DMS 273 (cell line): ENCODE measurements at regions not wholly inside any gene's neighbourhood (a gene's known extent, or its start where the extent isn't known, plus 50 kb on each side); places are given as distances from the start of the nearest gene placed in this dataset.

Experiments used
- DNase-seq: peaks from one replicate; lab custom pipeline; 2025; ENCODE audit not compliant: unreplicated experiment; lab: John Stamatoyannopoulos, UW

DNA sequence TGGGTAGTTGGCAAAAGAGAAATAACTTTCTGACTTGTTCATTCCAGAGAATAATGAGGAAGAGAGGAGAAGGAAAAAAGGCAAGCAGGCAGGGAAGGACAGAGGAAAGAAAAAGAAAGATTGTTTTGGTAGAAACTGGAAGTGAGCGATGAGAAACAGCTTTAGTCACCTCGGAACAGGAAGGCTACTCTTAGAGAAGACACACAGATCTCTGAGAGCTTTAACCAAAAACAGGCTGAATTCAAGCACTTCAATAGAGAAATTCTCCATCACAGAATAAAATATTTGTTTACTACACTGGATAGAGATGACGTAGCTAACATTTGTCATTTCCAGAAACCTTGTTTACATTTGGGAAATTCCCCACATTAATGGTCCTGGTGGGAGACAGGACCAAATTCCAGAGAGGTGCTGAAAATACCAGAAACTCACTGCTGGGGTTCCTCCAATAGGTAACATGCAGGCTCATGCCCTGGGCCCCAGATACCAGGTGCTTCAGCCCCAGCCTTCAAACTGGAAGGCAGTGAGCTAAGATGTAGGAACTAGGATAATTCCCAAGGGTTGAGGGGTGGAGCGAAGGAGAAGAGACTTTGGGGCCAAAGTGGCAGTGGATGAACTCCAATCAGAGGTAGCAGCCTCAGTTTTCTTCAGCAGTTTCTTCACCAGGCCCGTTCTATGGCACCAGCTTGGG lies 227.7 kb upstream of the GRAMD2B start:
- no peak for DNase-seq

DNA sequence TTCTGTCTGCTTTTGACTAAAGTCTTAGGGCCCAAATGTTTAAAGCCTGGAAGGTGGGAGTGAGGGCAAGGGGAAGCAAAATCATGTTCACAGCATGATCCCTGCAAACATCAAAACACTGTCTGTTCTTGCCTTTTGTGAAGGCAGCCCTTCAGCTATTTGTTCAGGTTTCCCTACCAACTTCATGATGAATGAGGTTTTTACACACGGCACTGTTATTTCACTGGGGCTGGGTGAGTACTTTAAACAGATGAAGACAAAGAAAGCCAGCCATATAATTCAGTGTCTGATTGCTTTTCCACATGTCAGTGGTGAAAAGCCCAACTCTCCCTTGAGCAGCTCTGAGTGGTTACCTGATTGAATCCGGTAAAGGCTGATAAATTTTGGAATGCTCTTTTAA lies 224.7 kb upstream of the GRAMD2B start:
- DNase-seq: no peak

DNA sequence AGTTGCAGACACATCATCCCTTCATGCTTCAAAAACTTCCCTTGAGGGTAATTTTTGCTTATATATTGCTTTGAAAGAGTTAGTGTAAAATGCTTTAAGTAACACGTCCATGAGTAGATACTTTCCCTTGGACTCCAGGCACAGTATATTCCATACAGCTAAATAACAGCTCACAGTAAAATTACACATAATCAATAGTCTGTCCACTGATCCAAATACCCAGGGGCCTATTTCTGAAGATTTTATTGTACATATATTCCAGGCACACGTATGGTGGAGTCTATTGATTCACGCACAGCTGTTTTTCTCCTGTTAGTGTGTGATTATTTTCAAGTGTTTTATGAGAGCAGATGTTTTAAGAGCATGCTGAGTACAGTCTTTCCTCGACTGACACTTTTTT lies 223.7 kb upstream of the GRAMD2B start:
- no peak for DNase-seq

DNA sequence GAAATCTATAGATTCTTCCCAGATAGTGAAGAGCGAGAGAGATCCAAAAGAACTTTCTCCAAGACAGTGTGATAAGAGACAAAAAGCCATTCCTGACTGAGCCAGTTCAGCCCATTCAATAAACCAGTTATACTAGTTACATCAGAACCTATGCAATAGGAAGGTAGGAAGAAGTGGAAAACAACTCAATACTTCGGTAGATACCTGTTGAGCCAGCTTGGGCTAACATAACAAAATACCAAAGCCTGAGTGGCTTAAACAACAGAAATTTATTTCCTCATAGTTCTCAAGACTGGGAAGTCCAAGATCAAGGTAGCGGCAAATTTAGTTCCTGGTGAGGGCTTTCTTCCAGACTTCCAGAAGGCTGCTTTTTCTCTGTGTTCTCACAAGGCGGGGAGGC lies 214.5 kb upstream of the GRAMD2B start:
- DNase-seq: no peak

DNA sequence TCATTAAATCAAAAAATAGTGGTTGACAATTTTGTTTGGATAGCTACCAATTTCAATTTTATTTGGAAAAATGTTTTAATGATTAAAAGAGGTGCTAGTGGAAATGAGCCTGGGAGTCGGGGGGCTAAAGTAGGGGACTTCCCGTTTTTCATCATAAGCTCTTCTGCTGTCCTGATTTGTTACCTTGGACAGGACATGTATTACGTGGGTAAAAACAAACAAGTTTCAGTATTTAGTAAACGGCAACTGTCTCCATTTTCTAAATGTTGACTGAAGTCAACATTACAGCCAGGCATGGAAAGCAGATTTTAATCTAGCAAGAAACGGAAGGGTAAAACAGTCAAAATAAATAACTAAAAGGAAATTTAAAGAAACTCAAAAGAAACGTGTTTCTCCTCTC lies 212.3 kb upstream of the GRAMD2B start:
- DNase-seq: no peak

DNA sequence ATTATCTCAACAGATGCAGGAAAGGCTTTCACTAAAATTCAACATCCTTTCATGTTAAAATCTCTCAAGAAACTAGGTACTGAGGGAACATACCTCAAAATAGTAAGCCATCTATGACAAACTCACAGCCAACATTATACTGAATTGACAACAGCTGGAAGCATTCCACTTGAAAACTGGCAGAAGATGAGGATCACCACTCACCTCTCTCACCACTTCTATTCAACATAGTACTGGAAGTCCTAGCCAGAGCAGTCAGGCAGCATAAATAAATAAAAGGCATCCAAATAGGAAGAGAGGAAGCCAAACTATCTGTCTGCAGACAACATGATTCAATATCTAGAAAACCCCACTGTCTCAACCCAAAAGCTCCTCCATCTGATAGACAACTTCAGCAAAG lies 203.6 kb upstream of the GRAMD2B start:
- no peak for DNase-seq

DNA sequence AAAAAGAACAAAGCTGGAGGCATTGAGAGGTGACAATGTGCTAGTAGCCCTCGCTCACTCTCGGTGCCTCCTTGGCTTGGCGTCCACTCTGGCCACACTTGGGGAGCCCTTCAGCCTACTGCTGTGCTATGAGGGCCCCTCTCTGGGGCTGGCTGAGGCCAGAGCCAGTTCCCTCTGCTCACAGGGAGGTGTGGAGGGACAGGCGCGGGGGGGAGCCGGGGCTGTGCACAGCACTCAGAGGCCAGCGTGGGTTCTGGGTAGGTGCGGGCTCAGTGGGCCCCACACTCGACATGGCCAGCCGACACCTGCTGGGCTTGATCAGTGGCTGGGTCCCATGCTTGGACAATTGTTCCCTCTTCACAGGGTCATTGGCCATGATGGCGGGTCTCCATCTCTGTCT lies 202.5 kb upstream of the GRAMD2B start:
- DNase-seq: no peak

DNA sequence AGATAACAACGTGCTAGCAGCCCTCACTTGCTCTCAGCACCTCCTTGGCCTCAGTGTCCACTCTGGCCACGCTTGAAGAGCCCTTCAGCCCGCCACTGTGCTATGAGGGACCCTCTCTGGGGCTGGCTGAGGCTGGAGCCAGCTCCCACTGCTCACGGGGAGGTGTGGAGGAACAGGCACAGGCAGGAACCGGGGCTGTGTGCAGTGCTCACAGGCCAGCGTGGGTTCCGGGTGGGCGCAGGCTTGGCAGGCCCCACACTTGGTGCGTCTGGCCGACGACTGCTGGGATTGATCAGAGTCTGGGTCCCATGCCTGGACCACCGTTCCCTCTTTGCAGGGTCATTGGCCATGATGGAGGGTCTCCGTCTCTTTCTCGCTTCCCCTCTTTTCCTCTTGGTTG lies 194.3 kb upstream of the GRAMD2B start:
- no peak for DNase-seq

DNA sequence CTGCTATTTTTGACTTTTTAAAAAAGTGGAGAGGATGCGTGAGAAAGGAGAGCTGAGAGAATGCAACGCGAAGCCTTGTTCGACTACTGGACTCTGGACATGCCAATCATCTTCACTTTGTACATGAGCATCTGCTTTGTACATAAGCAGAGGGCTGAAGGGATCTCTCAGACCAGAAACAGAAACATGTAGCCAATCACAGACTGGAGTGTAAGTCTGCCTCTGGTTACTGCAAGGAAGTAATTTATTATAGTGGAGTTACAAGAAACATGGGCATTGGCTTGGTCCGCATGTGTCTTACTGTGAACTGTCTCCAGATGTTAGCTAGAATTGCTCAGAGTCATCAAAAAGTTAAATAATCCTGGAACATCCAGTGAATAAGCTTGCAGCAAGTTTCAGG lies 190.0 kb upstream of the GRAMD2B start:
- peak; percentile 5 for DNase-seq

DNA sequence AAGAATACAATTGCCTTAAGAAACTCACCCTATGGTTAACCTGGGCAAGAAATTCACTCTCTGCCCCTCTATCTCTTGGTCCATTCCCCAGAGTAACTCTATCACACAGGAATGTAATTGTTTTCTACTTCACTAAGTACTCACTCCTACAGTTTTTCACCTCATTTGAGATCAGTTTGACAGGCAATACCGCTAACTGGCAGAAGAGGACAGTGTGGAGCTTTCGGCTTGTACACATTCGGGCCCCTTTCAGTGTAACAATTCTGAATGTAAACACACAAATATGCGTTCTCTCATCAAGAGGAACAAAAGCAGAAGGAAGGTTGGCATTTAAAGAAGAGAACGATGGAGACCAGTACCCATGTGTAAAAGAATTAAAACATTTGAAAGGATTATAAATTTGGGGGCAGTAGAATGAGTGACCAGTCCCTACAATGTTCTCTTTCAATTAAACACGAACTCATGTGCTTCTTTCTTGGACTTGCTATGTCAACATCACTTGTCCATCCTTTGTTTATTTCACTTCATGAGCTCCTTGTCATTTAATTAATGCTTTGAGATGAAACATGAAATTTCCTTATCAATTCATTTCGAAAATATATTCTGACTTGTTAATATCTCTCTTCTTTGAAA lies 188.5 kb upstream of the GRAMD2B start:
- peak; percentile 71 for DNase-seq

DNA sequence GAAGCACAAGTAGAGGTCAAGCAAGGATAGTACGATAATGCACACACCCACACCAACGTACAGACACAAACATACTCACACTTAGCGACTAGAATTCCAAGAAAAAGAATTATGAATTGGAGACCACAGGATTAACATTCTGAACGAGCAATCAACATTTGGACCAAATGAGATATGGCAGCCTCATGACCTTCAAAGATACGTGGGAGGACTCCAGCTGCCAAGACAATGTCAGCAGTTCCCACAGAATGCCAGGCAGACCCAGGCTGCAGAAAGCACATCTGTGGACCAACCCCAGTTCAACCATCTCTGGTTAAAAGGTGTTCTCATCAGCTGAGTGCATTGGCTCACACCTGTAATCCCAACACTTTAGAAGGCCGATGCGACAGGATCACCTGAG lies 187.6 kb upstream of the GRAMD2B start:
- DNase-seq: no peak

DNA sequence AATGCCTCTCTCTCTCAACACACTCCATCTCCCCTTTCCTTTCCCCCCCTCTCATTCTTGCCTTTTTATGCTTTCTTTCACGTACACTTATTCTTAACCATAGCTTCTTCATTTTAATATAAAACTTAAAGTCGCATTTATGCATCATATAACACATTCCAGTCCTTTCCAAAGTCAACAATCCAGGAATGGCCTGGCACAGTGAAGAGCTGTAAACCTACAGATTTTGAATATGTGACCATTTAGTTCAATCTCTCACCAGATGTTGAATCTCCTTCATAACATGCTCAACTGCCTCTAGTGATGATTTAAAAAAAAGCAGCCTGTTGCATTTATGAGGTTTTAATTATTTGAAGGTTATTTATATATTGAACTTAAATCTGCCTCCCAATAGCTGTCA lies 186.2 kb upstream of the GRAMD2B start:
- DNase-seq: no peak

DNA sequence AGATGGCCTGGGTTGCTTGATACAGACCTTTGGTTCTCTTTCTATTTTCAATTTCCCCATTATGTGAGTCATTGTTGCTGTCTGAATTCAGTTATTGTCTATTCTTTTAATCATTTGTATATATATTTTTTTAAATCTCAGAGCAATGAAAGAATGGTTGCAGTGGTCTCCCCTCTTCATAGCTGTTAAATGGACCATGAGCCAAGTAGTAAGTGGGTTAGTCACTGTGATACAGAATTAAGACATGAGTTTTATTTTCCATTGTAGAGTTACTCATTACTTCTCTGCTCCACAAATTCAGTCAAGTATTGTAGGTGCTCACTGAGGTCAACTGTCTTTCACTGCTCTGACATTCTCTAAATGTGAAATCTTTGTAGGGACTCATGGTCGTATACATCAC lies 174.6 kb upstream of the GRAMD2B start:
- no peak for DNase-seq

DNA sequence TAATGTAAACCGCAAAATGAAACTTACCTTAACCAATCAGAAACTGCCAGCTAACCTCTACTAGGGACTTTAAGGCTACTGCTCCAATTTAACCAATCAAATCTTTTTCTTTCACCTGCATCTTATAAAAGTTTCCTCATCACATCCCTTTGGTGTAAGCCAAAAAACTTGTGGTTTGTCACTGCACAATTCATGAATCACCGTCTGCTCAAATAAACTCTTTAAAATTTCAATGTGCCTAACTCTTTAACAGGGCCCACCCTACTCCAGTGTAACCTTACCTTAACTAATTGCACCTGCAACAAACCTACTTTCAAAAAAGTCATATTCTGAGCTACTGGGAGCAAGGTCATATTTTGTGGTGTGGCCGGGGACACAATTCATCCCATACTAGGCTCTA lies 172.2 kb upstream of the GRAMD2B start:
- DNase-seq: no peak

DNA sequence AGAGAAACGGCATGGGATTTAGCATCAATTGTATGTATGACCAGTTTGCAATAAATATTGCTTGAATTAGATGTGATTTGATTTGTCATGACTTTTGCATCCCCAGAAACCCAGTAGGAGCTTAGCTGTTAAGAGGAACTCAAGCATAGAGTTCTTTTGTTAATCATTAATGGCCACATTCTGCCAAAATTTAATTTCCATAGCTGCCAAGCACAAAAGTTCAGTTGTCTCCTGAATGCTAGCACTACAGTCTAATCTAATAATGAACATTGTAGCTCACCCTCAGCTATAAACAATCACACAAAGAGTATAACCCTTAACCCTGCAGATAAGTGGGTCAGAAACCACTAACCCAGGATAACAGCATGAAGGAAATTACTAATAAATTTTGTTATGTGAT lies 169.8 kb upstream of the GRAMD2B start:
- DNase-seq: no peak

DNA sequence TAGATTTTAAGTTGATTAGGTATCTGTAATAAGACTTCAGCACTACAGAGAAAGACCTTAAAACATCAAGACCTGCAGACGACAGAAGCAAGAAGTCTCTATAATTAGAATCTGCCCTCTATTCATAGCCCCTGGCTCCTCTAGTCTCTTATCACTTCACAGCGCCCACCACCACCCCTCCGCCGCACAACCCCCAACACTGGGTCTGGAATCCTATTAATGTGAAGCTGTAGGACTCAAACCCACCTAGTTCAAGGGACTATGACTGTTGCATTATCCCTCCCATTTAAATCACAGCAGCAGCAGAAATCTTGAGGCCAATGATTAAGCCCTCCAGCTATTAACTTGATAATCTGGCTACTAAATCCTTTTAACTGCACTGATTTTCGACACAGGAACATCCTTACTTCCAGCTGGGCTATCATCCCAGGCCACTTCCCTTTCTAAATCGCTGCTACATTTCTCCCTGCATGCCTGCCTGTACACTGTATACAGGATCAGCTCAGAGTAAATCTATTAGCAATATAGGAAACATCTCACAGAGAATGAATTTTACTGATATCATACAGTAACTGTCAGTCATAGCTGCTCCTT lies 159.5 kb upstream of the GRAMD2B start:
- DNase-seq: no peak

DNA sequence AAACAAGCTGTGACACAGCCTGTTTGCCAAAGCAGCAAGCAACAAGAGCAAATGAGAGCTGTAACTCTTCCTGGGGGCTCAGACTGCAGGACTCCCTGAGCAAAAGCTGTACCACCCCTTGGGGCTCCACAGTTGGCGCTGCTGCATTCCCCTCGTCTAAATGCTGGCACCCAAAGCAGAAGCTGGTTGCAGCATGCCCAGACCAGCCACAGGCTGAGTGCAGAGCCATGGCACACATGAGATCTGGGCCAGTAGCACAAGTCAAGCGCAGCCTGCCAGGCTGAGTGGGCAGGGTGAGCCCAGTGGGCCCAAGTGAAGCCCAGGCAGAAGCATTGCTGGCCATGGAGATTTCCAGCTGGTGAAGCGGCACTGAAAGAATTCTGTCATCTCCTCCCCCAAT lies 157.3 kb upstream of the GRAMD2B start:
- DNase-seq: no peak

DNA sequence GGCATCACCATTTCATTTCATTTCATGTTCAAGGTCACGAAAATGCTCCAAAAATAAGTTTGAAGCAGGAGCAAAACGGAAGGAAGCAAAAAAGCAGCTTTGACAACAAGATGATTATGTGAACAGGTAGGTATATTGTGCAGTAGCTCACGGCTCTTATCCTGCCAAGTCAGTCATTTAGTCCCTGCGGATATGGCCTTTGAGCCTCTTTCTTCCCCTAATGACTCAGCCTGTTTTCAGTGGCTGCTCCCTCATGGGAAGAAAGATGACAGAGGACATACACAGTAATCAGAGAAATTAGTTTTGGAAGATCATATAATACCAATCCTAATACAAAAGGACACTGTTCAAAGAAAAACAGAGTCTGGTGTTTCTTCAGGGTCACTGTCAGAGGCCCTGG lies 155.8 kb upstream of the GRAMD2B start:
- DNase-seq: no peak

DNA sequence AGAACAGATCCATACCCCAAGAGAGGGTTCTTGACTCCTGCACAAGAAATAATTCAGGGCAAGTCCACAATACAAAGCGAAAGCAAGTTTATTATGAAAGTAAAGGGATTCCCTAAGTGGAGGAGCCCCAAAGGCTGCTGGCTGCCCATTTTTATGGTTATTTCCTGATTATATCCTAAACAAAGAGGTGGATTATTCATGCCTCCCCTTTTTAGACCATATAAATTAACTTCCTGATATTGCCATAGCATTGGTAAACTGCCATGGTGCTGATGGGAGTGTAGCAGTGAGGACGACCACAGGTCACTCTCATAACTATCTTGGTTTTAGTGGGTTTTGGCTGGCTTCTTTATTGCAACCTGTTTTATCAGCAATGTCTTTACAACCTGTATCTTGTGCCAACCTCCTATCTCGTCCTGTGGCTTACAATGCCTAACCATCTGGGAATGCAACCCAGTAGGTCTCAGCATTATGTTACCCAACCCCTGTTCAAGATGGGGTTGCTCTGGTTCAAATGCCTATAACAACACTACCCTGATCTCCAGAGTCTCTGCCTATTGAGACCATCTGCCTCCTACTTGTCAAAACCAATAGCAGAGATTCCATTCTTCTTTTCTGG lies 154.4 kb upstream of the GRAMD2B start:
- DNase-seq: peak; percentile 64

DNA sequence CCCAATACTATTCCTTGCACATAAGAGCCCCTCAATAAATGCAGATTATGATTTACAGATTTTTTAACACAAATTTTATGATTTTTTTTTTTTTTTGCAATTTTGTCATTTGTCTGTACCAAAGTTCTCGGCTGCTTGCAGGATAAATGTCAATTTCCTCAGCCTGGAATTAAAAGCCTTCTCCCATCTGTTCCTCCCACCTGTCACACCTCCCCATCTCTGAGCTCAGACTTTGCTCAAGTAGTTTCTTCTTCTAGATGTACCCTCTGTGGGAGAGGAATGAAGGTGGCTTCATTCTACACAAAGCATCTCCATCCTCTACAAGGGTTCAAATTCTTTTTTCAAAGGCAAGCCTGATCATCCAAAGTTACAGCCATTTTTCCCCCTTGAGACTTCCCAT lies 153.7 kb upstream of the GRAMD2B start:
- peak; percentile 67 for DNase-seq

DNA sequence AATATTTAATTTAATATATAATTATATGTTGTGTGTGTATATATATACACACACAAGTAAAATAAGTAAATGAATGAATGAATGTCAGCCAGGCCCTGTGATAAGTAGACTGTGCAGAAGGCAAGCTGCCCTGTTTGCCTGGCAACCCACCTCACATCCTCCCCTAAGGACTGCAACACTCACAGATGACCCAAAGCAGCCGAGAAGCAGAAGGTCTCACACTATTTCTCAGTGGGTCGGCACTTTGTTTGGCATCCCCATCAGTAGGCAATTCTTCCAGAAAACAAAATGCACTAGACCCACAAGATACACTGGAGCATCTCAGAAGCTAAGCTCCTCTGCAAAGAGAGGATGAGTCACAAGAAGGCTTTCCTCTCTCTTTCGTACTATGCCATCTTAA lies 152.1 kb upstream of the GRAMD2B start:
- DNase-seq: no peak

DNA sequence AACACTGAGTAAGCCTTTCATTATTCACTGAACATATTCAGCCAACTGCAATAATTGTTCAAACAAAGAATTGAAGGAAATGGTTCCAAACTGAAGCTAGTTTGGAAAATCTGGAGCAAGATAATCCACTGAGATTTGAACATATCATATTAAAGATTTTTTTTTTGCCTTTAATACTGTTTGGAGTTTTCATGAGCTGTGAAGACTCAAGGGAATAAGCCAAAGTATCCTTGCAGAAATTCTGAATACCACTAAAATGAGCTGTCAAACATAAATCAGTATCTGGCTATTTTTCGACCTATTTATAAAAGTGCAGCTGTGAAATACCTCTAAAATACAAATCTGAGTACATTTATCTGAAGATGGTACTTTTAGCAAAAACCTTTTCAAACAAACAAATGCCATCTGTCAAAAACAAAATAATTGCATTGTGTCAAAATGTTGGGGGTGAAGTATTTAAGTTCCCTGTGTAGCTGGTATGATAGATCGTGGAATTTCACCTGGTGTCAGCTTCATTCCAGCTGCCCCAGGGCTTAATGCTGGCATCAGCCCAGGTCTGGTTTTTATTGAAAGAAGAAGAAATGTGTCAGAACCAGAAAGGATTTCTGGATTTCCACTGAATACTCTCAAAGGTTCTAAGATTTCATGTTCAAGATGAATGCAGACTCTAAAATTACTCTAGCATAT lies 149.0 kb upstream of the GRAMD2B start:
- peak; percentile 35 for DNase-seq
